ENCODE measurements at regions not wholly inside any gene's neighbourhood (a gene's known extent, or its start where the extent isn't known, plus 50 kb on each side); places are given as distances from the start of the nearest gene placed in this dataset.

DNA sequence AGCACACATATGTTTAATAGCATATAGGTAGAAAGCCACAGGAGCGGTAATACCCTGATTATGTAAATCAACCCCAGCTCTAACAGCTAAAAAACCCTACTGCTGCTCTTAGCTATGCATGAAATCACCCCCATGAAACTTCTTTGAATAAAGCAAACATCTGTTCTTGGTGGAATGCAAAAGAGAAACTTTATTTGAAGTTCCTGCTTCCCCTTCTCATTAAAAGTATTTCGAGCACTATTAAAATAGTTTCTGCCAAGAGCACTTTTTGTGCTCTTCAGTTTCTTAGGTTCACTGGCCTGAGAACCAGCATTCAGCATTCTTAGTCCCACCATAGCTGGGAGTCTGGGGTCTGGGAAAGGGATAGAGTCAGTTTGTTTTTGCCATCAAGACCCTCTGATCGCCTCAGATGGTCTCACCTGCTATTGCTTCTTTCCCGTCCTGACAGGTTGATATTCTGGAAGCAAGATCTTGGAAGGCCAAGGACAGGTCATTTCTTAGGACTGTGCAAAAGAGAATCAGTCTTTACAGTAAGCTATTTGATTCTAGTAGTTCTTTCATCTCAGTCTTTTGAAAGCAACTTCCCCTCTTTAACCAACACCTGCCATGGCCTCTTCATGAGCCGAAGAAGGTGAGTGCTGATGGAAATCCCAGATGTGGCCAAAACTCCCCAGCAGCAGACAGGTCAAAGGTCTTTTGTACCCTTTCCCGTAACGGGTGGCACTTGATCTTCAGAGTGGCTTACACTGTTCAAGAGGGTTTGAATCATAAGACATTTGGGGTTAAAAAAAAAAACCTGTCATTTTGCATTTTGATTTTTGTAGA, 76.5 kb upstream of the TMEM170B start:
- TF ChIP-seq ZNF558 (tag by site-specific recombination; IDR thresholded peaks at IDR 0.05) (no peak), ZNF274 (IDR thresholded peaks at IDR 0.05; ENCODE audit: low read length) (no peak), ZNF274 (tag by site-specific recombination; IDR thresholded peaks at IDR 0.05; ENCODE audit: borderline replicate concordance) (no peak), ZNF184 (tag by site-specific recombination; IDR thresholded peaks at IDR 0.05) (no peak), ZNF654 (tag by site-specific recombination; IDR thresholded peaks at IDR 0.05; ENCODE audit: low read depth) (no peak)
- TF ChIP-seq, protein P1, sequence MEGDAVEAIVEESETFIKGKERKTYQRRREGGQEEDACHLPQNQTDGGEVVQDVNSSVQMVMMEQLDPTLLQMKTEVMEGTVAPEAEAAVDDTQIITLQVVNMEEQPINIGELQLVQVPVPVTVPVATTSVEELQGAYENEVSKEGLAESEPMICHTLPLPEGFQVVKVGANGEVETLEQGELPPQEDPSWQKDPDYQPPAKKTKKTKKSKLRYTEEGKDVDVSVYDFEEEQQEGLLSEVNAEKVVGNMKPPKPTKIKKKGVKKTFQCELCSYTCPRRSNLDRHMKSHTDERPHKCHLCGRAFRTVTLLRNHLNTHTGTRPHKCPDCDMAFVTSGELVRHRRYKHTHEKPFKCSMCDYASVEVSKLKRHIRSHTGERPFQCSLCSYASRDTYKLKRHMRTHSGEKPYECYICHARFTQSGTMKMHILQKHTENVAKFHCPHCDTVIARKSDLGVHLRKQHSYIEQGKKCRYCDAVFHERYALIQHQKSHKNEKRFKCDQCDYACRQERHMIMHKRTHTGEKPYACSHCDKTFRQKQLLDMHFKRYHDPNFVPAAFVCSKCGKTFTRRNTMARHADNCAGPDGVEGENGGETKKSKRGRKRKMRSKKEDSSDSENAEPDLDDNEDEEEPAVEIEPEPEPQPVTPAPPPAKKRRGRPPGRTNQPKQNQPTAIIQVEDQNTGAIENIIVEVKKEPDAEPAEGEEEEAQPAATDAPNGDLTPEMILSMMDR (tag by site-specific recombination; IDR thresholded peaks at IDR 0.05) = no peak
